ENCODE measurements at regions not wholly inside any gene's neighbourhood (a gene's known extent, or its start where the extent isn't known, plus 50 kb on each side); places are given as distances from the start of the nearest gene placed in this dataset.

- DNase-seq, result no peak
Observed at GRCh38 chr9:135242049-135242396, 154.6 kb downstream of the OLFM1 start.

- no peak for DNase-seq
Observed at GRCh38 chr9:135242406-135242805, 154.9 kb downstream of the OLFM1 start.

GRCh38 chr9:135243201-135244190 lies 156.0 kb downstream of the OLFM1 start:
- DNase-seq, result no peak

- DNase-seq, result no peak
Observed at GRCh38 chr9:135244271-135245221, 157.1 kb downstream of the OLFM1 start.

GRCh38 chr9:135245482-135246247 lies 158.2 kb downstream of the OLFM1 start:
- no peak for DNase-seq

GRCh38 chr9:135246248-135247205 lies 159.1 kb downstream of the OLFM1 start:
- DNase-seq, result no peak

GRCh38 chr9:135247227-135247930 lies 159.9 kb downstream of the OLFM1 start:
- no peak for DNase-seq

- DNase-seq, result no peak
Observed at GRCh38 chr9:135248111-135248510, 160.6 kb downstream of the OLFM1 start.

GRCh38 chr9:135248721-135249120 lies 161.3 kb downstream of the OLFM1 start:
- no peak for DNase-seq

- DNase-seq, result no peak
Observed at GRCh38 chr9:135249191-135249590, 161.7 kb downstream of the OLFM1 start.

- DNase-seq, result no peak
Observed at GRCh38 chr9:135249711-135250110, 162.2 kb downstream of the OLFM1 start.

- DNase-seq, result no peak
Observed at GRCh38 chr9:135251331-135251761, 163.9 kb downstream of the OLFM1 start.

GRCh38 chr9:135251996-135252760 lies 164.7 kb downstream of the OLFM1 start:
- DNase-seq, result no peak

GRCh38 chr9:135252980-135253304 lies 165.5 kb downstream of the OLFM1 start:
- DNase-seq, result no peak

- DNase-seq, result no peak
Observed at GRCh38 chr9:135253305-135254004, 166.0 kb downstream of the OLFM1 start.

- DNase-seq, result no peak
Observed at GRCh38 chr9:135254176-135255032, 166.9 kb downstream of the OLFM1 start.

GRCh38 chr9:135255033-135255840 lies 167.8 kb downstream of the OLFM1 start:
- no peak for DNase-seq
